ENCODE measurements at regions not wholly inside any gene's neighbourhood (a gene's known extent, or its start where the extent isn't known, plus 50 kb on each side); places are given as distances from the start of the nearest gene placed in this dataset.

DNA sequence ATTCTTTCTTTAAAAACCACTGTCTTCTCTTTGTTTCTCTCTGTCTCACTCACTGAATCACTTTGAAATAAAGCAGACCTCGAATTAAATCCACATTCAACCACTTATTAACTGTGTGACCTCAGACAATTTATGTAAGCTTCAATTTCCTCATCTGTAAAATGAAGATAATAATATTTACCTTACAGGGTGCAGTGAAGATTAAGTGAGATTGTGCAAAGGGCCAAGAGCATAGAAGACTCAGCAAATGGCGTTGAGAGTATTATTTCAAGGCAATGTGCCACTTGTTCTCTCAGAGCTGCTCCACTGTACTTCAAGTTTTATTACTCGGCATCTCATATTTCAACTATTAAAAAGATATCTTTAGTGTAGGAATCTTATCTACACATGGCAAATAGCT lies 454.2 kb upstream of the HNRNPA3 start:
- H3K4me3 ChIP-seq (ENCODE audit: low read depth, low read length) = no peak overlapping the region
- no peaks in the 10 kb centered on the region for H3K27me3 ChIP-seq (ENCODE audit: control insufficient read depth, insufficient read depth, low read length)
- no peaks in the 10 kb centered on the region for H3K9me3 ChIP-seq (ENCODE audit: control insufficient read depth, insufficient read depth, low read length)
- ChIA-PET CTCF (no interaction called here), POLR2A (no interaction called here)
- no peak overlapping the region for H3K27ac ChIP-seq (ENCODE audit: low read depth, low read length)
- TF ChIP-seq, protein P1, sequence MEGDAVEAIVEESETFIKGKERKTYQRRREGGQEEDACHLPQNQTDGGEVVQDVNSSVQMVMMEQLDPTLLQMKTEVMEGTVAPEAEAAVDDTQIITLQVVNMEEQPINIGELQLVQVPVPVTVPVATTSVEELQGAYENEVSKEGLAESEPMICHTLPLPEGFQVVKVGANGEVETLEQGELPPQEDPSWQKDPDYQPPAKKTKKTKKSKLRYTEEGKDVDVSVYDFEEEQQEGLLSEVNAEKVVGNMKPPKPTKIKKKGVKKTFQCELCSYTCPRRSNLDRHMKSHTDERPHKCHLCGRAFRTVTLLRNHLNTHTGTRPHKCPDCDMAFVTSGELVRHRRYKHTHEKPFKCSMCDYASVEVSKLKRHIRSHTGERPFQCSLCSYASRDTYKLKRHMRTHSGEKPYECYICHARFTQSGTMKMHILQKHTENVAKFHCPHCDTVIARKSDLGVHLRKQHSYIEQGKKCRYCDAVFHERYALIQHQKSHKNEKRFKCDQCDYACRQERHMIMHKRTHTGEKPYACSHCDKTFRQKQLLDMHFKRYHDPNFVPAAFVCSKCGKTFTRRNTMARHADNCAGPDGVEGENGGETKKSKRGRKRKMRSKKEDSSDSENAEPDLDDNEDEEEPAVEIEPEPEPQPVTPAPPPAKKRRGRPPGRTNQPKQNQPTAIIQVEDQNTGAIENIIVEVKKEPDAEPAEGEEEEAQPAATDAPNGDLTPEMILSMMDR (IDR thresholded peaks at IDR 0.05; ENCODE audit: low read depth, low read length) = no peak
- no peak for DNase-seq (ENCODE audit: low read depth, low spot score)

DNA sequence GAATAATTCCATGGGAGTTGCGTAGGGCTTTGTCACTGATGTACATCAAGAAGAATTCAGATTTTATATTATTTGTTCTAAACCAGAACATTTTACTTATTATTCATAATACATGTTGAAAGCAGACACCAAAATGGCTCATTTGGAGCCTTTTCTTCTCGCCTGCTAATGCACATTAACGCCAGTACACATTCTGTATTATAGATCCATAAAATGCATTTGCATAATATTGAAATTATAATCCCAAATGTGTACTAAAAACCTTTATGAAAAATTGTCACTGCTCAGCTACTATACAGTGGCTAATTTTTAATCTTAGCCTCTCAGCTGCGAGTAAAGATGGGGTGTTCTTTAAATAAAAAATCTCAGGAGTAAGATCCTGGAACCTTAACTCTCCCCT lies 452.2 kb upstream of the HNRNPA3 start:
- H3K27ac ChIP-seq (ENCODE audit: low read depth, low read length) = no peak overlapping the region
- no peak overlapping the region for H3K4me3 ChIP-seq (ENCODE audit: low read depth, low read length)
- TF ChIP-seq, protein P1 (IDR thresholded peaks at IDR 0.05; ENCODE audit: low read depth, low read length) = no peak
- H3K27me3 ChIP-seq (ENCODE audit: control insufficient read depth, insufficient read depth, low read length) = no peaks in the 10 kb centered on the region
- no peaks in the 10 kb centered on the region for H3K9me3 ChIP-seq (ENCODE audit: control insufficient read depth, insufficient read depth, low read length)
- ChIA-PET CTCF (no interaction called here), POLR2A (no interaction called here)
- no peak for DNase-seq (ENCODE audit: low read depth, low spot score)

DNA sequence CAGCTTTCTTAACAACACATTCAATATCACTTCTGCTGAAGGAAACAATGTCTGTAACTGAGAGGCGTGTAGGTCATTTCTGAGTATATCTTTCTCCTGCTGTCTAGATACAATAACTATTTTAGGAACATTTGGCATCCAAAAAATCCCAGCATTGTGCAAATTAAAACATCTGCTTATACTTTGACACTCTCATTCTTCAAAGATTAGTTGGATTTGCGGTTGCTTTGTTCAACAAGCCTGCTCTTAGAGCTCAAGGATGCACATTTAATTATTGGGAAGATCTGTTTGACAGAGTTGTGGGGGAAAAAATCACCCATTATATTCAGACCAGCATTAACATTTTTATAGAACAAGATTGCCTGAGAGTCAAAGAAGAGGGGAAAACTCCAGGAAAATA lies 449.5 kb upstream of the HNRNPA3 start:
- no peak overlapping the region for H3K27ac ChIP-seq (ENCODE audit: low read depth, low read length)
- ChIA-PET CTCF (no interaction called here), POLR2A (no interaction called here)
- TF ChIP-seq, protein P1 (IDR thresholded peaks at IDR 0.05; ENCODE audit: low read depth, low read length) = no peak
- no peaks in the 10 kb centered on the region for H3K9me3 ChIP-seq (ENCODE audit: control insufficient read depth, insufficient read depth, low read length)
- no peaks in the 10 kb centered on the region for H3K27me3 ChIP-seq (ENCODE audit: control insufficient read depth, insufficient read depth, low read length)
- no peak overlapping the region for H3K4me3 ChIP-seq (ENCODE audit: low read depth, low read length)
- no peak for DNase-seq (ENCODE audit: low read depth, low spot score)

DNA sequence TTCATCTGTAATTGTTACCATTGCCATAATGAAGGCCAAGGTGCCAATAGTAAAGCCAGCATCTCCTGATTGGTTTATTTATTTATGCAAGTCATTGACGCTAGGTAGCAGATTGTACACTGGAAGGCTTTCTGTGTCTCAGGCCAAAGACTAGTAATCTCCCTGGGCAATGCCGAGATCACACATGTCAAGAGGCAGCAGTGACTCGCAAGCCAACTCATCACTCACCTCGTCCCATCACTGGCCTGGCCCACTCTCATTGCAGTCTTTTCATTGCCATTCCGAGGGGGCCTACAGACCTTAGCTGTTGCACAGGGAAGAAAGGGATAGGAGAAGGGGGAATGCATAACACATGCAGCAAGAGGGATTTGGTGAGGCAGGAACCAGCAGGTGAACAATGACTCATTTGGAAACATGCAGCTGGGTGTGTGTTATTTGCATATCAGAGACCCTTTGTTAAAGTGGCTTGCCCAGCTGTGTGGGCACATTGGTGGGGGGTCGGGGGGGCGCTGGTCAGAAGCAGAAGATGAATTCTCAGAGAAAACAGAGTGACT lies 448.7 kb upstream of the HNRNPA3 start:
- DNase-seq (ENCODE audit: low read depth, low spot score) = no peak
- Histone ChIP-seq H3K27me3 (ENCODE audit: control insufficient read depth, insufficient read depth, low read length) (no peaks in the 10 kb centered on the region), H3K4me3 (ENCODE audit: low read depth, low read length) (no peak overlapping the region), H3K9me3 (ENCODE audit: control insufficient read depth, insufficient read depth, low read length) (no peaks in the 10 kb centered on the region), H3K27ac (ENCODE audit: low read depth, low read length) (no peak overlapping the region)
- CTCF ChIA-PET = no interaction called here
- POLR2A ChIA-PET = no interaction called here
- TF ChIP-seq, protein P1 (IDR thresholded peaks at IDR 0.05; ENCODE audit: low read depth, low read length) = no peak

DNA sequence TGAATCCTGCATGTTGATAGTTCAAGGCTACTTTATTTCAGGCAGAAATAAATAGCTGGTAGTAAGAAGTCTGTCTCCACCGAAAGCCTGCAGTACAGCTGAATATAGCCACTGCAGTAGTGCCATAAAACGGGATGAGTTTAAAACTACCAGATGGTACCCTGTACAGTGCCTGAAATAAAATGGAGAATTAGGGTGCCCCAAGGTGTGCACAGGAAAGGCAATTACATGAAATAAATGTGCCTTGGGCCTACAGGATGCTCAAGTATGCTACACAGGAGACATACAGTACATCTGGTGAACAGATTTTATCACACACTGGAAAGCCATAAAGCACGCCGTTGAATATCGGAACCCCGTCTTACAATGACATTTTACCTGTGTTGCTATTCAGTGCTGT lies 447.7 kb upstream of the HNRNPA3 start:
- Histone ChIP-seq H3K27ac (ENCODE audit: low read depth, low read length) (no peak overlapping the region), H3K9me3 (ENCODE audit: control insufficient read depth, insufficient read depth, low read length) (no peaks in the 10 kb centered on the region), H3K4me3 (ENCODE audit: low read depth, low read length) (no peak overlapping the region), H3K27me3 (ENCODE audit: control insufficient read depth, insufficient read depth, low read length) (no peaks in the 10 kb centered on the region)
- ChIA-PET CTCF (no interaction called here), POLR2A (no interaction called here)
- no peak for DNase-seq (ENCODE audit: low read depth, low spot score)
- TF ChIP-seq, protein P1 (IDR thresholded peaks at IDR 0.05; ENCODE audit: low read depth, low read length) = no peak

Data from AG04450 (cell line).